Cerebellar nuclear complex (tissue), 1 donor: ENCODE measurements at regions not wholly inside any gene's neighbourhood (a gene's known extent, or its start where the extent isn't known, plus 50 kb on each side); places are given as distances from the start of the nearest gene placed in this dataset.
"Not testable (repeated sequence)": the region's sequence is repeated elsewhere in the genome, so short reads cannot be mapped to it uniquely, and the experiment has no call there.

ENCODE experiments used
- DNase-seq, 2 experiments: peaks; one replicate each; lab custom pipeline; 2025; lab: John Stamatoyannopoulos, UW

DNA sequence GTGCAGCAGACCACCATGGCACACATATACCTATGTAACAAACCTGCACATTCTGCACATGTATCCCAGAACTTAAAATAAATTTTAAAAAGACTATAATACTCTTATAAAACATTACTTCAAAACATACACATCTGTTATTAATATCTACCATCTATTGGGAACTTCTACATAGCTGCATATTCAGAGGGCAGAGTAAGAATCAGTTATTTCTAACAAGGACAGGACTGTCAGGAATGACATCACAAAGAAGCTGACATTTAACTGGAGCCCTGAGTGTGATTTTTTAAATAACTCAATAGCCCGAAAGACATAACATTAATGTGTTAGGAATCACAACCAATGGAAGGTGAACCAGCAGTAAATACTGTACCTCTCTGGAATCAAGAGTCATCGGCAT lies 276.7 kb upstream of the ECI2 start:
- no peak for DNase-seq

GRCh38 chr6:4407710-4408109 lies 272.3 kb upstream of the ECI2 start:
- DNase-seq, result not testable (repeated sequence)

GRCh38 chr6:4405621-4406212 lies 270.3 kb upstream of the ECI2 start:
- no peak for DNase-seq

DNA sequence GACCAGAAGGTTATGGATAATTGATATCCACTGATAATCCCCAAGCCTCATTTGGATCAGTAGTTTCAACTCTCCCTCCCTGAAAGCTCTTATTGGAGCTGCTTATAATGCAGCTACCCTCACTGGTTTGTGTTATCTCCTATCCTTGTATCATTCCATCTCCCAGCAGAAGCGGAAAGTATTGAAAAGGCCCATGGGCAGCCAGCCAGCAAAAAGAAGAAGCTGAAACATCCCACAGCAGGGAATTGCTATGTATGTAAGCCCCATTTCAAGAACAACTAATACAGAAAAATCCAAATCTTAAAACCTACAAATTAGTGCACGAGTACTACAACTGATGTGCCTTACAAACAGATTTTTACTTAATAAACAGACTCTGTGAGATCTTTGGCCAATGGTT lies 269.0 kb upstream of the ECI2 start:
- DNase-seq, result no peak

DNA sequence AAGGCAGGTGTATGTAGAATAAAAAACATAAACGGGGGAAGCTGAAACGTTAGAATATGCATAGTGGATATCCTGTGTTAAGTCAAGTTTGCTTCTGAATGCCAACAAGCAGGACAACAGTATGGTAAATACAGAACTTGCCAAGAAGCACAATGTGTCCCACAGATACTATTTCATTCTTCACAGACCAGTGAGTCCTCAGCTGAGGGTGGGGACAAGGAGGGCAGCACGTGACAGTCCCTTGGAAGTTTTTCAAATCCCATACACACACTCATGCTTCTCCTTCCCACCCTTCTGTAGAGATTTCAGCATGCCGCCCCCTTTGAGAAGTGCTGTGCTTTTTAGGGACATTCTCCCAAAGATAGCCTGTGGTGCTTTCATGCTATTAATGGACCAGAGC lies 268.5 kb upstream of the ECI2 start:
- no peak for DNase-seq

DNA sequence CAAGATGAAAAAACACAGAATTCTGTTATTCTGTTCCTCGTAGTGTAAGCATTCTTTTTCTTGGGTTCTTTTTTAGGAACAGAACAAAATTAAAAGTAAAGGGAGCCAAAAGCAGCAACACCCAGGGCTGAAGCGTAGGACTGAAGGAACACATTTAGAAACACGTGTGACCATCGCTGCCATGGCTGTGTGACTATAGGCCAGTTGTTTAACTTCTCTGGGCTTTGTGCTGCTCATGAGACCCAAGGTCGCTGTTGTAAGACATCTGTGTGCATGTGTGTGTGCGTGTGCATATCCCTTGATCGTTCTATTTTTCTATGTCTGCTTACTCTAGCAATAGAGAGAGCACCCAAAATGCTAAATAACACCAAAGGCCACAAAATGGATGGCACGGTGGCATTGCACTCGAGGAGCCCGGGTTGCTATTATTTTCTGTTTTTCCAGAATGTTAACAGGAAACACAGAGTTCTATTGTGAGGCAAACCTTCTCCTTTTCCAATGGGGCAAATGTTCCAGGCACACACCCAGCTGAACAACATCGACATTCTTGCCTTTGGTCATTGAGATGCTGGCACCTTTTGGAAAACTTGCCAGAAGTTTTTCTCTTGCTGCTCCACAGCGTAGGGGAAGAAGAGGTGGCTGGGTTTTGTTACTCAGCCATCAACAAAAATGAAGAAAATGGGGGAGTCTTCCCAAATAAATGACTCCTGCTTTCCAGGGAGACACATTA lies 267.8 kb upstream of the ECI2 start:
- no peak for DNase-seq

DNA sequence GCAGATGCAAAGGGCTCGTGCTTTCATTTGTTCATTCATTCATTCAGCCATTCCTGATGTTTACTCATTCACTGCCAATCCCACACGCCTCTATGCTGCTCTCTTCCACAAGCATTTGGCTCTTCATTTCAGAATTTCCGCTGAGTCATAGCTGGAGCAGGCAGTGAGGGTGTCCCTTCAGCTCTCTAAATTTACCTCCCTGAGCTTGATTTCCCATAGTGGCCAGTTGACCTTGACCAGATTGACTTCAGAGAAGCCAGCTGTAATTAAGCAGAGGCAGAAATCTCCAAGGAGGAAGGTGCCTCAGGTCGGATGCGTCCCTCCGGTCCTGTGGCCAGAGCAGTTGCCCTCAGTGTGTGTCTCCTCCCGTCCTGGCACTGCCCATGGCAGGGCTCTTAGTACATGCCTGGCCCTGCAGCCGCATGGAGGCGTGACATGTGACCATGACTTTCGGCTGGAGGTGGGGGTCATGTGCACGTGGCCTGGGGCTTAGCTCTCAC lies 267.2 kb upstream of the ECI2 start:
- DNase-seq, result no peak

DNA sequence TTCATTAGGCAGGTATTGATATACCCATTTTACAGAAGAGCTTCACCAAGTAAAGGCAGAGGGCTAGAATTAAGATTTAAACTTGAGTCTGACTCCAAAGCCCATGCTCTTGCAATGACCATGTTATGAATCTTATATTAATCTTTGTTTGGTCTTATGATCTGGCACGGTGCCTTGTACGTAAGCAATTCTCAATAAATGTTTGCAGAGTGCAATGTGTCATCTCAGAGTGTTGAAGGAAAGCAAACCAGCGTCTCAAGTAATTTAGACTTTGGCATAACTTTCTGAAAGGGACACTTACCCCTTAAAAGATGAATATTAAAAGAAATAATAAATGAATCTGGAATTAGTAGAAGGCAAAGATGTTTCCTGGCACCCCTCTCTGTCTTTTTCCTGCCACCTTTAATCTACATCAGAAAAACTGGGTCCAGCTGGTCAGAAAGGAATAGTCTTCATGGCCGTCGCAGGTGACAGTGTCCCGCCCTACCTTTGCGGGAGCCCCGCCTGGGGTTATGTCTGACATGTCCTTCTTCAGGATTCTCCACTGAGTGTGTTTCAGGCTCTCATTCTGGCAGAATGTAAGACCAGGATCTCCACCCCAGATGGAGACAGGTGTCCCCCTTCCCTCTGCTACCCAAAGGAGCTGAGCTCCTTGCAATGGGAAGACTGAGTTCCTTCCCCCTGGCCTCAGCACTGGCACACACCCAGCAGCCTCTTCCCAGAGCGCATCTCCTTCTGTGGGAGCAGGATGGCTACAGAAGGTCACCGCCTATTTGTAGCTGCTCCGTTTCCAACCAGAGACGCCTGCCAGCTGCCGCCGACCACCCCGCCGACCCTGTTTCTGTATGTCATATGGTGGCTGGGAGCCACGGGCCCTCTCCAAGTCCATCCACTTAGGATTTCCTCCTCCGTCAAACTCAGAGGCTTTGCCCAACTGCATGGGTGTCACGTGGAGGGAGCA lies 266.3 kb upstream of the ECI2 start:
- no peak for DNase-seq

DNA sequence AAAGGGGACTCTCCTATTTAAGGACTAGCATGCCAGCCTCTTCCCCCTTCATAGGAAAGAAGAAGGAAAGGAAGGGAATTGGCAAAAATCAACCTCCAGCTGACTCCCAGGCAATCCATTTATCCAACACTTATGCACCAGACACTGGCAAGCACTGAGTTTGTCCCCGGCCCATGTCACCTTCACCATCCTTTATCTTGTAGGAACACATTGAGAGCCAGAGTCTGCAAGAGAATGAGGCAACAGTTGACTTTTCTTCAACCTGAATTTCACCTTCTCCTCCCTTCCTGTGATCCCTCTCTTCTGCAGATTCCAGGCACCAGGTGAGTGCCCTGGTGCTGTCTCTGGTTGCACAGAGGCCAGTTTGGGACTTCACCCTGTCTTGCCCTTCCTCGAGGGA lies 264.3 kb upstream of the ECI2 start:
- no peak for DNase-seq

DNA sequence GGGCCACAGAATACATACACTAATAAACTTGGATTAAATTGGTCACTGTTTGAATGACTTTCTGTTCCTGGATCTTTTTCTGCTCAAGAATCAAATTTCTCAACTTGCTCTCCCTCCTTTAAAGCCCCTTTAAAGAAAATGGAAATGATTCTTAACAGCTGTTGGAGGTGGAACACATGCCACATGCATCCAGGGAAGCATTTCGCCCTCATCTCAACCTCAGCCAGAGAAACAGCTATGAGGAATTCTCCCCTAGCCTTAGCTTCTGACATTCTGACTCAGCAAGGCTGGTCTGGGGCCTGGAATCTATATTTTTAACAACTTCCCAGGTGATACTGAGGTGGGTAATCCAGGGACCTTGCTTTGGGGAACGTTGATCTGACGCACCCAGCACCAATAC lies 263.4 kb upstream of the ECI2 start:
- DNase-seq, result no peak

DNA sequence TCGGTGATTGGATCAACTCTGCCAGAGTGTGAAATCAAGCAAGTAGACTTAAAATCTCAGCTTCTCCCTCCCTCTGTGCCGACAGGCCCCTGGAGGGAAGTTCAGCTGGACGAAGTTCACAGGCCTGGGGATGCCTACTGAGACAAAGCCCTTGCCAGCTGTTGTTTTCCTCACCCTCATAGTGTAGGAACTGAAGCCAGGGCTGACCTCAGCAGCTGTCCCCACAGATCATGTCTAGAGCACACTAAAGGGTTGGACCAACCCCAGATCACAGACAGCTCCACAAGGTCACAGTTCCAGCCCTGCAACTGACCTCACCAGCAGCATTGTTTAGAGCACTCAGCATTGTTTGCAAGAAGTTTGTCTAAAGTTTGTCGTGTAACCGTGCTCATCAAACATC lies 261.9 kb upstream of the ECI2 start:
- no peak for DNase-seq

DNA sequence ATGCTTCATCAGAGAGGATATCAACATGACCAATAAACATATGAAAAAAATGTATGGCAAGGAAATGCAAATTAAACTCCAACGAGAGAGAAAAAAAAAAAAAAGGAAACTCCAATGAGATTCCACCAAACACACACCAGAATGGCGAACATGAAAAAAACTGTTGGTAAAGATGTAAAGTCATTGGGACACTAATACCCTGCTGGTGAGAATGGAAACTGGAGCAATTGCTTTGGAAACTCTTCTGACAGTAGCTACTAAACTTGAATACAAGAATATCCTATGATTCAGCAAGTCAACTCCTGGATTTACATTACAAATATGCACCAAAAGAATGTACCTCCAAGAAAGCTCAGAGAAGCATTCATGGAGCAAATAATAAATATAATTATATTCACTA lies 260.7 kb upstream of the ECI2 start:
- DNase-seq, result no peak

DNA sequence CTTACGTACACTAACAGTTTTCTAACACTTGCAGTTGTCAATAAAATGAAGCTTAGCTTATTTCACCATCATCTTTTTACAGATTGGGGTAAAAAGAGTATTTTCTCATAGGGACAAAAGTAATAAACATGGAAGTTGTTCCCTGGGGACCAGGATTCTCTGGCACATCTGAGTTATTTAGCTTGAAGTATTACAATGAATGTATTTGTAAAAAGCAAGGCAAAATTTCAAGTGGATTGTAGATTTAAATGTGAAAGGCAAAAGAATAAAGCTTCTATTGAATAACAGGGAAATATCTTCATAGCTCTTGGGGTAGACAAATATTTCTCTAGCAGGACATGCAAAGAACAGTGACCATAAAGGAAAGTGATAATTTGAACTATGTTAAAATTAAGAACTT lies 260.0 kb upstream of the ECI2 start:
- DNase-seq, result no peak

GRCh38 chr6:4394786-4395185 lies 259.4 kb upstream of the ECI2 start:
- no peak for DNase-seq

DNA sequence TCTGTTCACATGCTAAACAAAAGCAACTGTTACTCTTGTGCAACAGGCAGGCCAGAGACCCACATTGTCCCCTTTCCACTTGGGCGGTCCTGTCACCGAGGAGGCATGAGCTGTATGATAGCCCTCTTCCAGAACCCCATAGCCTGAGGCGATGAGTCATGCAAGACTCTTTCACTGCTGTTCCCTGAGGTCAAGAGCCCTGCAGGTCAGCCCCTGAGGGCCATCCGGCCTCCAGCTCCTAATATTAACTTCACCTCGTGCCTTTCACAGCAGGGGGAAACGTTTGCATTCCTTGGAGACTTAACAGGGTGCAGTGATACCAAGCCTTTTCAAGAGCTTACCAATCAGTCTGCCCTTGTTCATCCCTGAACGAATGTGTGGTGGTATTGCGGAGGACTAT lies 253.3 kb upstream of the ECI2 start:
- no peak for DNase-seq

DNA sequence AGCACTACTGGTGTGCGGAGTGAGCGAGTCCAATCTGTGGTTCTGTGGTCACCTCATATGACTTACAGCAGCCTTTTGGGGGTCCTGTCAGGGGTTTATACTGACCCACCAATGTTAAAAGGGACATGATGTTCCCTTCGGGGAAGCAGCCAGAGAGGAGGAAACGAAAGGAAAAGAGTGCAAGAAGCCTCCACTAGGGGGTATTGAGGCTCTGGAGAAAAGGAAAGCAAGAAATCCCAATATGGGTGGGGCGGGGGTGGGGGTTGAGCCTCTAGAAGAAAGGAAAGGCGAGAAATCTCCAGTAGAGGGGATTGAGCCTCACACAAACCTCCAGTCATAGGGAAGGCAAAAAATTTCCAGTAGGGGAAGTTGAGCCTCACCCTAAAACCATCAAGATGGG lies 249.3 kb upstream of the ECI2 start:
- DNase-seq, result no peak

- DNase-seq, result no peak
Observed at GRCh38 chr6:4383910-4384638, 248.7 kb upstream of the ECI2 start.

- no peak for DNase-seq
Observed at GRCh38 chr6:4382362-4382853, 247.0 kb upstream of the ECI2 start.

- no peak for DNase-seq
Observed at GRCh38 chr6:4381381-4381780, 246.0 kb upstream of the ECI2 start.

DNA sequence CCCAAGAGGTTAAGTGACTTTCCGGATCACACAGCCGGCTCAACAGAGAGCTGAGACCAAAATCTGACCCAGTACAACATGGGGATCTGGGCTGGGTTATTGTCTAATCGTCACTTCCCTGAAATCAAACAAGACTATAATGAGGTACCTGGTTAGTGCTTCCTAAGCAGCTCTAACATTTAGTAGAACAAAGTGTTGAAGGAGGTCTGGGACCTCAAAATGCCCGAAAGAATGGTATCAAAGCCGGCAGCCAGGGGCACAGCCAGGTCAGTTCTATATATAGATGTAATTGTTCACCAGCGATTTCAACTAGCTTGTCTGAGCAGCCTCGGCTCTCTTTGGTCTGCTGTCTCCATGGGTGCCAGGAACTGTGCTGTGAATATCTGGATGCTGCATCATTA lies 245.5 kb upstream of the ECI2 start:
- DNase-seq, result no peak

DNA sequence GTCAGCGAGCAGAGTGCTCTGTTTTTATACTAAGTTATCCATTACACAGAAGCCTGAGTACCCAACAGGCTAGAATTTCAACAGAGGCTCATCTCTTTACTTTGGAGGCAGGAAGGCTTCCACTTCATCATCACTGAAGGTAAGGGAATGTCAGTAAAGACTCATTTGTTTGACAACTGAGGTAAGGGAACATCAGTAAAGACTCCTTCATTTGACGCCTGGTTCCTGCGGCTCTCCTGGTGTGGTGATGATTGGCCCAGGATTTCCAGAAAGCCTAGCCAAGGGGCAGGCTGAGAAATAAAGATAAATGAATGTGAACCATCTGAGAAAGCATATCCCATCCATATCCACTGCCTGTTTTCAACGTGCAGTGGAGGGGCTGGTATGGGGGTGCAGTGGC lies 244.6 kb upstream of the ECI2 start:
- DNase-seq, result no peak
